A549 (cell line): ENCODE measurements at regions not wholly inside any gene's neighbourhood (a gene's known extent, or its start where the extent isn't known, plus 50 kb on each side); places are given as distances from the start of the nearest gene placed in this dataset.
A peak's percentile ranks its signal among the peaks of the same experiment; 100 is the strongest.

ENCODE experiments used
- ATAC-seq, 2 experiments: fragments of 200-7000 bp in 1 of 2; fragments of >200 bp in 1 of 2; cut with Nextera tagmentation in 1 of 2; cut with Tn5 transposase in 1 of 2; 3 replicates each; pipeline versions ENCODE4 v1.8.0 to v1.9.1; 2018 to 2020; ENCODE audit warnings: mild to moderate bottlenecking in 1 of 2, moderate library complexity in 1 of 2
- CTCF ChIA-PET: fragments of 300-600 bp; sonication (Branson Sonifier 250); formaldehyde crosslinking; extraction: SDS; loops from one replicate; lab custom pipeline; 2021; ENCODE audit warnings: antibody characterized with exemption, inconsistent platforms; lab: Yijun Ruan, JAX
- POLR2A ChIA-PET: fragments of 350-600 bp; formaldehyde crosslinking; extraction: SDS; loops from one replicate; lab custom pipeline; 2021; ENCODE audit warnings: antibody characterized with exemption, inconsistent platforms; lab: Yijun Ruan, JAX
- DNase-seq, 2 experiments: peaks; one replicate each; pipeline versions ENCODE4 v3.0.0 to v3.0.0-alpha.2; 2011 to 2016; ENCODE audit warnings: low read depth in 1 of 2, low spot score in 1 of 2
- FAIRE-seq: peaks from 2 replicates; lab custom pipeline; 2011; peaks lifted over from hg19 to GRCh38; lab: Jason Lieb, UNC
- H3K27ac ChIP-seq, 2 experiments: fragments of >200 bp; sonication (Bioruptor Twin); formaldehyde crosslinking; 3 replicates each; pipeline ENCODE4 v1.5.1; 2016 to 2017
- H3K4me1 ChIP-seq: fragments of >200 bp; sonication (Bioruptor Twin); formaldehyde crosslinking; 3 replicates; pipeline ENCODE4 v1.6.1; 2016
- H3K4me2 ChIP-seq: fragments of >200 bp; sonication (Bioruptor Twin); formaldehyde crosslinking; 3 replicates; pipeline ENCODE4 v1.6.1; 2016
- H3K4me3 ChIP-seq: fragments of >200 bp; sonication (Bioruptor Twin); formaldehyde crosslinking; 3 replicates; pipeline ENCODE4 v1.5.1; 2016
- H3K9me3 ChIP-seq: fragments of >200 bp; sonication (Bioruptor Twin); formaldehyde crosslinking; 3 replicates; pipeline ENCODE4 v1.6.1; 2016
- CHD2 ChIP-seq: fragments of 150-350 bp; IDR thresholded peaks from 2 replicates; pipeline ENCODE4 v1.6.1; 2014; ENCODE audit warnings: low read length; ENCODE audit not compliant: partially characterized antibody
- CHD4 ChIP-seq: fragments of 200-600 bp; sonication (generic); IDR thresholded peaks from 2 replicates; pipeline ENCODE4 v1.6.1; 2016; ENCODE audit warnings: antibody characterized with exemption, mild to moderate bottlenecking, borderline replicate concordance
- EP300 ChIP-seq, 2 experiments: fragments of >200 bp; sonication (Bioruptor Twin); formaldehyde crosslinking; IDR thresholded peaks; 2 replicates in 1 of 2; 3 replicates in 1 of 2; pipeline ENCODE4 v1.6.1; 2016 to 2017
- ESRRA ChIP-seq: fragments of 150-350 bp; IDR thresholded peaks from 2 replicates; pipeline ENCODE4 v1.6.1; 2014; ENCODE audit warnings: mild to moderate bottlenecking, low read length, borderline replicate concordance
- FOSL2 ChIP-seq, 2 experiments: fragments of 450-650 bp in 1 of 2; fragments of >200 bp in 1 of 2; sonication (Bioruptor Twin) in 1 of 2; formaldehyde crosslinking; IDR thresholded peaks; 2 replicates each; pipeline versions ENCODE4 v1.5.0 to v1.6.1; 2016 to 2020; ENCODE audit warnings: mild to moderate bottlenecking in 1 of 2, moderate library complexity in 1 of 2
- FOXS1 ChIP-seq: fragments of 250-450 bp; sonication (Bioruptor Pico); IDR thresholded peaks from 2 replicates; pipeline ENCODE4 v1.5.0; 2020; ENCODE audit warnings: mild to moderate bottlenecking, moderate library complexity
- HES2 ChIP-seq: fragments of >200 bp; sonication (Bioruptor Twin); formaldehyde crosslinking; IDR thresholded peaks from 2 replicates; pipeline ENCODE4 v1.6.1; 2016
- JUN ChIP-seq, 2 experiments: fragments of >200 bp; sonication (Bioruptor Twin); formaldehyde crosslinking; IDR thresholded peaks; 2 replicates in 1 of 2; 3 replicates in 1 of 2; pipeline ENCODE4 v1.6.1; 2016 to 2017
- JUNB ChIP-seq: fragments of >200 bp; sonication (Bioruptor Twin); formaldehyde crosslinking; IDR thresholded peaks from 2 replicates; pipeline ENCODE4 v1.6.1; 2016
- MAFK ChIP-seq: fragments of 450-650 bp; IDR thresholded peaks from 2 replicates; pipeline ENCODE4 v1.6.1; 2014; ENCODE audit not compliant: partially characterized antibody
- MAZ ChIP-seq: fragments of 150-350 bp; IDR thresholded peaks from 2 replicates; pipeline ENCODE4 v1.6.1; 2014; ENCODE audit warnings: antibody characterized with exemption, low read depth, low read length, borderline replicate concordance
- MYC ChIP-seq: IDR thresholded peaks from 2 replicates; pipeline ENCODE4 v1.6.1; 2012; ENCODE audit warnings: mild to moderate bottlenecking, inconsistent platforms, low read length, improper control_type of control experiment, borderline replicate concordance
- NFE2L2 ChIP-seq: fragments of 150-350 bp; conservative IDR thresholded peaks from 2 replicates; pipeline ENCODE4 v1.6.1; 2014; ENCODE audit warnings: low read length
- NR3C1 ChIP-seq: fragments of >200 bp; sonication (Bioruptor Twin); formaldehyde crosslinking; IDR thresholded peaks from 3 replicates; pipeline ENCODE4 v1.6.1; 2017
- POLR2A ChIP-seq: IDR thresholded peaks from 2 replicates; pipeline ENCODE4 v1.6.1; 2012; ENCODE audit warnings: mild to moderate bottlenecking, low read length
- RARB ChIP-seq: fragments of 250-450 bp; sonication (Bioruptor Pico); IDR thresholded peaks from 2 replicates; pipeline ENCODE4 v1.8.0; 2021; ENCODE audit warnings: mild to moderate bottlenecking, moderate library complexity
- RFX5 ChIP-seq: fragments of 450-650 bp; IDR thresholded peaks from 2 replicates; pipeline ENCODE4 v1.7.1; 2014; ENCODE audit warnings: antibody characterized with exemption, mild to moderate bottlenecking, moderate library complexity
- SREBF2 ChIP-seq: fragments of 450-650 bp; IDR thresholded peaks from 2 replicates; pipeline ENCODE4 v1.6.1; 2014; ENCODE audit warnings: mild to moderate bottlenecking, moderate library complexity
- TFCP2L1 ChIP-seq: fragments of 250-450 bp; sonication (Bioruptor Pico); IDR thresholded peaks from 2 replicates; pipeline ENCODE4 v1.5.0; 2021; ENCODE audit warnings: mild to moderate bottlenecking
- USF2 ChIP-seq: fragments of 450-650 bp; IDR thresholded peaks from 2 replicates; pipeline ENCODE4 v1.6.1; 2014; ENCODE audit warnings: antibody characterized with exemption
- ZC3H11A ChIP-seq: fragments of 450-650 bp; IDR thresholded peaks from 2 replicates; pipeline ENCODE4 v1.6.1; 2014; ENCODE audit warnings: antibody characterized with exemption, mild to moderate bottlenecking
- ZSCAN20 ChIP-seq: fragments of 250-450 bp; sonication (Bioruptor Pico); IDR thresholded peaks from 2 replicates; pipeline ENCODE4 v1.8.0; 2022; ENCODE audit warnings: mild to moderate bottlenecking, moderate library complexity
- WGBS: methylation state at CpG from one replicate; pipeline ENCODE4 v1.1.6; 2017; ENCODE audit errors: missing lambda C conversion rate; 5-methylcytosine and 5-hydroxymethylcytosine counted together

GRCh38 chr10:78203915-78204818 is 170.5 kb downstream of the RPS24 start (continued):
- no peak for TF ChIP-seq RARB (CRISPR knock-in tag)
- TF ChIP-seq TFCP2L1: no peak
- no peak for TF ChIP-seq NR3C1
- TF ChIP-seq CHD2: no peak
- TF ChIP-seq HES2: no peak
- TF ChIP-seq ZC3H11A: no peak

- ChIA-PET CTCF (interaction anchor here (1.2 to 2.8 kb wide), 3 partner anchors 9 to 769 kb away, joined by 3 to 10 read pairs (median 9); no protein-coding TSS in a partner anchor), POLR2A (interaction anchor here (0.7 kb wide), 1 partner anchor 992 kb away, joined by 3 read pairs; no protein-coding TSS in a partner anchor)
- Histone ChIP-seq H3K4me1 (no peaks in the 10 kb centered on the region), H3K27ac (0 out of 6 replicates have a peak overlapping the region, but pooled peaks of 1 of the 2 experiments have one; percentile 14), H3K4me3 (no peak overlapping the region), H3K9me3 (no peaks in the 10 kb centered on the region), H3K4me2 (no peak overlapping the region)
- ATAC-seq (no peak), DNase-seq (no peak), FAIRE-seq (no peak)
- WGBS: 72% methylated on average over 5 of the region's 5 CpGs
- TF ChIP-seq HES2: no peak
- TF ChIP-seq NFE2L2: peak; percentile 64
These were observed 171.9 kb downstream of the RPS24 start for GRCh38 chr10:78205457-78206016.

GRCh38 chr10:78207216-78207615 is 173.6 kb downstream of the RPS24 start:
- no peaks in the 10 kb centered on the region for H3K9me3 ChIP-seq
- CTCF ChIA-PET: interaction anchor here (1.2 to 2.0 kb wide), 2 partner anchors 160 to 988 kb away, joined by 4 to 10 read pairs; no protein-coding TSS in a partner anchor
- ATAC-seq: no peak
- no peak for DNase-seq
- POLR2A ChIA-PET: no interaction called here
- H3K27ac ChIP-seq: no peak overlapping the region
- H3K4me3 ChIP-seq: no peak overlapping the region
- WGBS: 70% methylated on average over 5 of the region's 5 CpGs
- no peak for FAIRE-seq
- no peak overlapping the region for H3K4me2 ChIP-seq
- peaks cover 7% of the 10 kb centered on the region for H3K4me1 ChIP-seq
- no peak for TF ChIP-seq NFE2L2
- no peak for TF ChIP-seq ZSCAN20
- TF ChIP-seq MYC: no peak
- no peak for TF ChIP-seq ESRRA
- TF ChIP-seq EP300 (IDR thresholded peaks at IDR 0.05): no peak
- no peak for TF ChIP-seq CHD4
- TF ChIP-seq POLR2A: no peak
- no peak for TF ChIP-seq FOXS1 (CRISPR knock-in tag)
- TF ChIP-seq USF2: no peak
- TF ChIP-seq MAFK: no peak
- no peak for TF ChIP-seq JUNB
- TF ChIP-seq SREBF2: no peak
- no peak for TF ChIP-seq RFX5
- no peak for TF ChIP-seq MAZ
- TF ChIP-seq FOSL2 (IDR thresholded peaks at IDR 0.05): no peak
- no peak for TF ChIP-seq FOSL2 (CRISPR knock-in tag; IDR thresholded peaks at IDR 0.05)
- TF ChIP-seq JUN (IDR thresholded peaks at IDR 0.05): no peak
